ENCODE measurements at regions not wholly inside any gene's neighbourhood (a gene's known extent, or its start where the extent isn't known, plus 50 kb on each side); places are given as distances from the start of the nearest gene placed in this dataset.
"Not testable (repeated sequence)": the region's sequence is repeated elsewhere in the genome, so short reads cannot be mapped to it uniquely, and the experiment has no call there.

GRCh38 chr9:75780185-75780584 lies 110.3 kb upstream of the PCSK5 start:
- DNase-seq (ENCODE audit: low read depth): no peak

GRCh38 chr9:75788006-75788634 lies 102.4 kb upstream of the PCSK5 start:
- DNase-seq (ENCODE audit: low read depth): no peak

- DNase-seq (ENCODE audit: low read depth): no peak
These were observed 93.3 kb upstream of the PCSK5 start for GRCh38 chr9:75797085-75797580.

- DNase-seq (ENCODE audit: low read depth): no peak
These were observed 92.0 kb upstream of the PCSK5 start for GRCh38 chr9:75798505-75798904.

GRCh38 chr9:75803130-75803529 lies 87.3 kb upstream of the PCSK5 start:
- no peak for DNase-seq (ENCODE audit: low read depth)

- no peak for DNase-seq (ENCODE audit: low read depth)
These were observed 80.4 kb upstream of the PCSK5 start for GRCh38 chr9:75810063-75810462.

GRCh38 chr9:75811692-75812091 lies 78.8 kb upstream of the PCSK5 start:
- no peak for DNase-seq (ENCODE audit: low read depth)

- no peak for DNase-seq (ENCODE audit: low read depth)
These were observed 78.3 kb upstream of the PCSK5 start for GRCh38 chr9:75812141-75812540.

GRCh38 chr9:75814667-75815066 lies 75.8 kb upstream of the PCSK5 start:
- no peak for DNase-seq (ENCODE audit: low read depth)

GRCh38 chr9:75820471-75821115 lies 69.9 kb upstream of the PCSK5 start:
- not testable (repeated sequence) for DNase-seq (ENCODE audit: low read depth)

- no peak for DNase-seq (ENCODE audit: low read depth)
These were observed 67.3 kb upstream of the PCSK5 start for GRCh38 chr9:75823151-75823550.

- no peak for DNase-seq (ENCODE audit: low read depth)
These were observed 65.5 kb upstream of the PCSK5 start for GRCh38 chr9:75824816-75825568.

- DNase-seq (ENCODE audit: low read depth): no peak
These were observed 64.2 kb upstream of the PCSK5 start for GRCh38 chr9:75826314-75826713.

- no peak for DNase-seq (ENCODE audit: low read depth)
These were observed 60.2 kb upstream of the PCSK5 start for GRCh38 chr9:75830303-75830702.

GRCh38 chr9:75833778-75834177 lies 56.7 kb upstream of the PCSK5 start:
- DNase-seq (ENCODE audit: low read depth): no peak

GRCh38 chr9:75834878-75835277 lies 55.6 kb upstream of the PCSK5 start:
- DNase-seq (ENCODE audit: low read depth): no peak

Measured in activated T-cell treated with anti-CD3 and anti-CD28 coated beads for 1 hour (primary cell).